ENCODE measurements at regions not wholly inside any gene's neighbourhood (a gene's known extent, or its start where the extent isn't known, plus 50 kb on each side); places are given as distances from the start of the nearest gene placed in this dataset.

GRCh38 chr18:40208958-40209357, 1746.1 kb upstream of the PIK3C3 start (continued):
- TF ChIP-seq REST (IDR thresholded peaks at IDR 0.05; ENCODE audit: unreplicated experiment) (no peak), CTCF (conservative IDR thresholded peaks at IDR 0.05; ENCODE audit: low read depth in 2 of 2) (no peak), JUNB (IDR thresholded peaks at IDR 0.05; ENCODE audit: unreplicated experiment) (no peak), ZNF114 (CRISPR knock-in tag; IDR thresholded peaks at IDR 0.05) (no peak), STAT1 (IDR thresholded peaks at IDR 0.05; ENCODE audit: unreplicated experiment) (no peak), POLR2AphosphoS5 (IDR thresholded peaks at IDR 0.05; ENCODE audit: low read depth) (no peak), EZH2phosphoT487 (IDR thresholded peaks at IDR 0.05; ENCODE audit: unreplicated experiment) (no peak)

GRCh38 chr18:40197711-40198110, 1757.3 kb upstream of the PIK3C3 start:
- Mint-ChIP-seq H3K27me3 (ENCODE audit: insufficient read depth, low read depth, poor library complexity) (no peaks in the 10 kb centered on the region), H3K4me3 (no peak overlapping the region), H3K4me1 (peaks cover 7% of the 10 kb centered on the region; the same call in 2 of the 3 replicates), H3K27ac (no peak overlapping the region), H3K36me3 (ENCODE audit: low read depth) (peaks cover 10% of the 10 kb centered on the region), H3K9me3 (peaks cover 17% of the 10 kb centered on the region)
- no peak overlapping the region for H3K4me2 ChIP-seq
- no peaks in the 10 kb centered on the region for H3F3A ChIP-seq (replicated peaks; ENCODE audit: low read depth)
- H3K4me3 ChIP-seq: no peak overlapping the region
- DNase-seq (ENCODE audit: low spot score): no peak
- no peaks in the 10 kb centered on the region for H3K79me2 ChIP-seq (replicated peaks; ENCODE audit: insufficient read depth)
- no peaks in the 10 kb centered on the region for H4K20me1 ChIP-seq (replicated peaks; ENCODE audit: insufficient read depth)
- no peaks in the 10 kb centered on the region for H3K27me3 ChIP-seq (ENCODE audit: insufficient read depth)
- H3K36me3 ChIP-seq (ENCODE audit: insufficient read depth): no peaks in the 10 kb centered on the region
- no peak for ATAC-seq
- H3K27ac ChIP-seq (ENCODE audit: low read depth): no peak overlapping the region
- H2AFZ ChIP-seq: no peak overlapping the region
- no peaks in the 10 kb centered on the region for H3K4me1 ChIP-seq (ENCODE audit: insufficient read depth)
- no peaks in the 10 kb centered on the region for H3K9me2 ChIP-seq (ENCODE audit: insufficient read depth)
- no peak for TF ChIP-seq POLR2AphosphoS5 (IDR thresholded peaks at IDR 0.05; ENCODE audit: low read depth)
- no peak for TF ChIP-seq EZH2phosphoT487 (IDR thresholded peaks at IDR 0.05; ENCODE audit: unreplicated experiment)
- no peak for TF ChIP-seq ZNF114 (CRISPR knock-in tag; IDR thresholded peaks at IDR 0.05)
- no peak for TF ChIP-seq CTCF (conservative IDR thresholded peaks at IDR 0.05; ENCODE audit: low read depth in 2 of 2)
- TF ChIP-seq STAT1 (IDR thresholded peaks at IDR 0.05; ENCODE audit: unreplicated experiment): no peak
- no peak for TF ChIP-seq ZNF331 (CRISPR knock-in tag; IDR thresholded peaks at IDR 0.05; ENCODE audit: low read depth)
- no peak for TF ChIP-seq EZH2 (IDR thresholded peaks at IDR 0.05; ENCODE audit: low read depth, unreplicated experiment)
- no peak for TF ChIP-seq NANOG (IDR thresholded peaks at IDR 0.05; ENCODE audit: borderline replicate concordance)
- no peak for TF ChIP-seq REST (IDR thresholded peaks at IDR 0.05; ENCODE audit: unreplicated experiment)
- no peak for TF ChIP-seq JUNB (IDR thresholded peaks at IDR 0.05; ENCODE audit: unreplicated experiment)
- TF ChIP-seq CREB1 (CRISPR knock-in tag; IDR thresholded peaks at IDR 0.05; ENCODE audit: low read depth): no peak
- no peak for TF ChIP-seq ETS1 (IDR thresholded peaks at IDR 0.05)

Data from GM23338 (cell line).